H9 (cell line): ENCODE measurements at regions not wholly inside any gene's neighbourhood (a gene's known extent, or its start where the extent isn't known, plus 50 kb on each side); places are given as distances from the start of the nearest gene placed in this dataset.

Experiments
- DNase-seq: peaks from one replicate; pipeline ENCODE4 v3.0.0-alpha.2; 2017
- H2AFZ ChIP-seq: one replicate; pipeline ENCODE4 v1.6.1; 2013; ENCODE audit warnings: mild to moderate bottlenecking, low read length, control low read depth, moderate library complexity
- H2AK5ac ChIP-seq: 2 replicates; pipeline ENCODE4 v1.6.1; 2013; ENCODE audit warnings: low read length, control low read depth, mixed read lengths; ENCODE audit not compliant: insufficient read length
- H2BK120ac ChIP-seq: one replicate; pipeline ENCODE4 v1.6.1; 2013; ENCODE audit warnings: low read depth, mild to moderate bottlenecking, low read length, control low read depth, inconsistent platforms; ENCODE audit not compliant: poor library complexity, severe bottlenecking
- H2BK12ac ChIP-seq: 2 replicates; pipeline ENCODE4 v1.6.1; 2013; ENCODE audit warnings: low read length, control low read depth, mixed read lengths, low read depth; ENCODE audit not compliant: insufficient read length
- H2BK15ac ChIP-seq: 2 replicates; pipeline ENCODE4 v1.6.1; 2013; ENCODE audit warnings: low read depth, low read length, control low read depth
- H2BK20ac ChIP-seq: one replicate; pipeline ENCODE4 v1.6.1; 2013; ENCODE audit warnings: low read depth, mild to moderate bottlenecking, low read length, control low read depth, inconsistent platforms; ENCODE audit not compliant: poor library complexity, severe bottlenecking
- H2BK5ac ChIP-seq: 2 replicates; pipeline ENCODE4 v1.6.1; 2013; ENCODE audit warnings: low read length, control low read depth, mixed read lengths; ENCODE audit not compliant: insufficient read length
- H3K14ac ChIP-seq: 2 replicates; pipeline ENCODE4 v1.6.1; 2013; ENCODE audit warnings: low read length, control low read depth; ENCODE audit not compliant: insufficient read depth
- H3K18ac ChIP-seq: 2 replicates; pipeline ENCODE4 v1.6.1; 2013; ENCODE audit warnings: low read depth, mild to moderate bottlenecking, mixed read lengths, low read length, control low read depth; ENCODE audit not compliant: insufficient read length
- H3K23ac ChIP-seq: 2 replicates; pipeline ENCODE4 v1.6.1; 2013; ENCODE audit warnings: low read length, control low read depth, mixed read lengths, low read depth; ENCODE audit not compliant: insufficient read length
- H3K23me2 ChIP-seq: 2 replicates; pipeline ENCODE4 v1.6.1; 2013; ENCODE audit warnings: low read depth, mild to moderate bottlenecking, mixed read lengths, low read length, control low read depth; ENCODE audit not compliant: insufficient read length, poor library complexity, severe bottlenecking
- H3K27ac ChIP-seq: 2 replicates; pipeline ENCODE4 v1.5.1; 2013; ENCODE audit warnings: low read length, control low read depth, mixed read lengths, low read depth; ENCODE audit not compliant: insufficient read length
- H3K27me3 ChIP-seq: 2 replicates; pipeline ENCODE4 v1.6.1; 2013; ENCODE audit warnings: low read length, control low read depth, inconsistent platforms; ENCODE audit not compliant: insufficient read depth
- H3K4ac ChIP-seq: 2 replicates; pipeline ENCODE4 v1.6.1; 2013; ENCODE audit warnings: low read depth, mild to moderate bottlenecking, control low read depth, inconsistent platforms, low read length, moderate library complexity
- H3K4me1 ChIP-seq: 2 replicates; pipeline ENCODE4 v1.6.1; 2013; ENCODE audit warnings: low read length, control low read depth, inconsistent platforms; ENCODE audit not compliant: insufficient read depth
- H3K4me2 ChIP-seq: 2 replicates; pipeline ENCODE4 v1.6.1; 2013; ENCODE audit warnings: low read length, control low read depth, mixed read lengths; ENCODE audit not compliant: insufficient read length, insufficient read depth
- H3K56ac ChIP-seq: 2 replicates; pipeline ENCODE4 v1.6.1; 2013; ENCODE audit warnings: low read depth, mild to moderate bottlenecking, mixed read lengths, low read length, control low read depth; ENCODE audit not compliant: insufficient read length
- H3K79me1 ChIP-seq: 2 replicates; pipeline ENCODE4 v1.6.1; 2013; ENCODE audit warnings: low read depth, mild to moderate bottlenecking, moderate library complexity, low read length, control low read depth, inconsistent platforms; ENCODE audit not compliant: insufficient read depth, poor library complexity, severe bottlenecking
- H3K79me2 ChIP-seq: 2 replicates; pipeline ENCODE4 v1.6.1; 2013; ENCODE audit warnings: low read length, control low read depth, inconsistent platforms; ENCODE audit not compliant: insufficient read depth
- H3K9ac ChIP-seq: 2 replicates; pipeline ENCODE4 v1.6.1; 2013; ENCODE audit warnings: low read length, control low read depth, mixed read lengths; ENCODE audit not compliant: insufficient read length; ENCODE audit errors: extremely low read depth
- H3K9me3 ChIP-seq: one replicate; pipeline ENCODE4 v1.6.1; 2013; ENCODE audit warnings: low read depth, low read length, inconsistent platforms; ENCODE audit not compliant: control insufficient read depth
- H3T11ph ChIP-seq: one replicate; pipeline ENCODE4 v1.6.1; 2013; ENCODE audit warnings: mild to moderate bottlenecking, low read length, control low read depth, inconsistent platforms
- H4K20me1 ChIP-seq: one replicate; pipeline ENCODE4 v1.6.1; 2013; ENCODE audit not compliant: control insufficient read depth, insufficient read length, insufficient read depth
- H4K5ac ChIP-seq: 2 replicates; pipeline ENCODE4 v1.6.1; 2013; ENCODE audit warnings: low read depth, mild to moderate bottlenecking, mixed read lengths, low read length, control low read depth; ENCODE audit not compliant: insufficient read length
- H4K8ac ChIP-seq: replicated peaks from 2 replicates; pipeline ENCODE4 v1.6.1; 2013; ENCODE audit warnings: low read length, control low read depth, mixed read lengths, low read depth; ENCODE audit not compliant: insufficient read length
- H4K91ac ChIP-seq: 2 replicates; pipeline ENCODE4 v1.6.1; 2013; ENCODE audit warnings: low read depth, mild to moderate bottlenecking, moderate library complexity, mixed read lengths, low read length, control low read depth; ENCODE audit not compliant: insufficient read length
- H3K27ac Mint-ChIP-seq, 3 experiments: 2 replicates in 2 of 3; 3 replicates in 1 of 3; pipeline ENCODE4 v1.8.0; 2020 to 2021; ENCODE audit warnings: mixed read lengths in 3 of 3, mild to moderate bottlenecking in 1 of 3, moderate library complexity in 1 of 3
- H3K27me3 Mint-ChIP-seq: 2 replicates; pipeline ENCODE4 v1.8.0; 2021; ENCODE audit warnings: low read depth, mild to moderate bottlenecking, moderate library complexity, mixed read lengths
- H3K36me3 Mint-ChIP-seq, 3 experiments: 2 replicates in 2 of 3; 3 replicates in 1 of 3; pipeline ENCODE4 v1.8.0; 2020 to 2021; ENCODE audit warnings: low read depth in 3 of 3, mixed read lengths in 3 of 3; ENCODE audit not compliant: insufficient read depth in 1 of 3
- H3K4me1 Mint-ChIP-seq, 2 experiments: 2 replicates each; pipeline ENCODE4 v1.8.0; 2020; ENCODE audit warnings: mixed read lengths in 2 of 2
- H3K4me3 Mint-ChIP-seq, 2 experiments: 2 replicates in 1 of 2; 3 replicates in 1 of 2; pipeline ENCODE4 v1.8.0; 2020 to 2021; ENCODE audit warnings: mild to moderate bottlenecking in 2 of 2, mixed read lengths in 2 of 2, moderate library complexity in 1 of 2
- H3K9me3 Mint-ChIP-seq, 2 experiments: 2 replicates in 1 of 2; 3 replicates in 1 of 2; pipeline ENCODE4 v1.8.0; 2020; ENCODE audit warnings: mild to moderate bottlenecking in 2 of 2, mixed read lengths in 2 of 2, moderate library complexity in 1 of 2
- WGBS: extraction: QIAGEN DNeasy Blood & Tissue Kit; methylation state at CpG from one replicate; pipeline ENCODE4 v1.1.7; 2013; ENCODE audit warnings: missing lambda C conversion rate, low lambda C conversion rate, mixed read lengths; ENCODE audit not compliant: insufficient read length; ENCODE audit errors: extremely low coverage; 5-methylcytosine and 5-hydroxymethylcytosine counted together
- TF ChIP-seq, protein P1 (sequence below): fragments of 200-600 bp; sonication (generic); conservative IDR thresholded peaks from 3 replicates; pipeline ENCODE4 v1.8.0; 2021; ENCODE audit warnings: antibody characterized with exemption, mild to moderate bottlenecking

DNA sequence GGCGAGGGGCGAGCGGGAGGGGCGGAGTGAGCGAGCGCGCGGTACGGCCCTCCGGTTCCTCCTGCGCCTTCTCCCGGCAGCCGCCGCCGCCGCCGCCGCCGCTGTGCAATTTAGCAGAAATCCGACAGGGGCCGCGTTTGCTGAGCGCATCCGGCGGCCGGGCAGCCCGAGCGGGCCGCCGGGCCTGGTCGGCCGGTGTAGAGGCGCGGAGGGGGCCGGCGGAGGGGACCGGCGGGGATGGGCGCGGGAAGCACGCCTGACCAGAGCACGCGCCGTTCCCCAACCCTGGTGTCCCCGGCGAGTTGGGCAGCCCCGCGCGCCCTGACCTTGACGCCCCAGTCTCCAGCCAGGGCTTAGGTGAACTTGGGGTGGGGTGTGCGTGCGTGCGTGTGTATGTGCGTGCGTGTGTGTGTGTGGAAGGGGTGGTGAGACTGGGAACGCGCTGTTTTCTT, 144.5 kb upstream of the ZNF536 start:
- Histone ChIP-seq H3K4me1 (no peaks in the 10 kb centered on the region), H3K23ac (no peak overlapping the region), H3K27ac (no peak overlapping the region), H3K27me3 (peaks cover 59% of the 10 kb centered on the region), H3K56ac (no peak overlapping the region), H2BK15ac (no peak overlapping the region), H3K4ac (no peak overlapping the region), H3K4me2 (peak overlapping the region; percentile 98), H4K8ac (no peak overlapping the region), H4K20me1 (no peaks in the 10 kb centered on the region), H2BK120ac (no peak overlapping the region), H3K23me2 (peaks cover 17% of the 10 kb centered on the region), H2BK20ac (no peak overlapping the region), H2BK5ac (no peak overlapping the region), H3K79me1 (no peaks in the 10 kb centered on the region), H3K9ac (no peak overlapping the region), H3K18ac (no peak overlapping the region), H2AK5ac (no peak overlapping the region), H3K9me3 (no peaks in the 10 kb centered on the region), H3K14ac (no peak overlapping the region), H3K79me2 (no peaks in the 10 kb centered on the region), H3T11ph (no peak overlapping the region), H2BK12ac (no peak overlapping the region), H2AFZ (no peak overlapping the region), H4K5ac (no peak overlapping the region), H4K91ac (no peak overlapping the region)
- Mint-ChIP-seq H3K36me3 (no peaks in the 10 kb centered on the region), H3K27ac (no peak overlapping the region), H3K4me3 (peak overlapping the region; percentile 64 to 96), H3K27me3 (peaks cover 95% of the 10 kb centered on the region), H3K9me3 (peaks cover 0 to 4% of the 10 kb centered on the region in 2 experiments; a peak in 3 of 5 replicates), H3K4me1 (peaks cover 41 to 59% of the 10 kb centered on the region in 2 experiments)
- DNase-seq: peak; percentile 72
- no CpG with 5 or more reads among the region's 57 CpGs for WGBS
- TF ChIP-seq, protein P1, sequence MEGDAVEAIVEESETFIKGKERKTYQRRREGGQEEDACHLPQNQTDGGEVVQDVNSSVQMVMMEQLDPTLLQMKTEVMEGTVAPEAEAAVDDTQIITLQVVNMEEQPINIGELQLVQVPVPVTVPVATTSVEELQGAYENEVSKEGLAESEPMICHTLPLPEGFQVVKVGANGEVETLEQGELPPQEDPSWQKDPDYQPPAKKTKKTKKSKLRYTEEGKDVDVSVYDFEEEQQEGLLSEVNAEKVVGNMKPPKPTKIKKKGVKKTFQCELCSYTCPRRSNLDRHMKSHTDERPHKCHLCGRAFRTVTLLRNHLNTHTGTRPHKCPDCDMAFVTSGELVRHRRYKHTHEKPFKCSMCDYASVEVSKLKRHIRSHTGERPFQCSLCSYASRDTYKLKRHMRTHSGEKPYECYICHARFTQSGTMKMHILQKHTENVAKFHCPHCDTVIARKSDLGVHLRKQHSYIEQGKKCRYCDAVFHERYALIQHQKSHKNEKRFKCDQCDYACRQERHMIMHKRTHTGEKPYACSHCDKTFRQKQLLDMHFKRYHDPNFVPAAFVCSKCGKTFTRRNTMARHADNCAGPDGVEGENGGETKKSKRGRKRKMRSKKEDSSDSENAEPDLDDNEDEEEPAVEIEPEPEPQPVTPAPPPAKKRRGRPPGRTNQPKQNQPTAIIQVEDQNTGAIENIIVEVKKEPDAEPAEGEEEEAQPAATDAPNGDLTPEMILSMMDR: peak; percentile 71
